Cardiac septum (tissue), 1 donor: ENCODE measurements at regions not wholly inside any gene's neighbourhood (a gene's known extent, or its start where the extent isn't known, plus 50 kb on each side); places are given as distances from the start of the nearest gene placed in this dataset.

Experiments
- DNase-seq: peaks from one replicate; pipeline ENCODE4 v3.0.0-alpha.2; 2020; ENCODE audit warnings: low spot score
- intact Hi-C: fragments of 100-400 bp; cut with DNase I; formaldehyde crosslinking; loops from one replicate; pipeline ENCODE4 v1.14.0; 2022
- donor health status: DM: no; HTN: no; CAD: no.

- intact Hi-C loops = no loop called here
- DNase-seq = no peak
Observed at GRCh38 chr1:4961935-4962645, 307.7 kb downstream of the AJAP1 start.

DNA sequence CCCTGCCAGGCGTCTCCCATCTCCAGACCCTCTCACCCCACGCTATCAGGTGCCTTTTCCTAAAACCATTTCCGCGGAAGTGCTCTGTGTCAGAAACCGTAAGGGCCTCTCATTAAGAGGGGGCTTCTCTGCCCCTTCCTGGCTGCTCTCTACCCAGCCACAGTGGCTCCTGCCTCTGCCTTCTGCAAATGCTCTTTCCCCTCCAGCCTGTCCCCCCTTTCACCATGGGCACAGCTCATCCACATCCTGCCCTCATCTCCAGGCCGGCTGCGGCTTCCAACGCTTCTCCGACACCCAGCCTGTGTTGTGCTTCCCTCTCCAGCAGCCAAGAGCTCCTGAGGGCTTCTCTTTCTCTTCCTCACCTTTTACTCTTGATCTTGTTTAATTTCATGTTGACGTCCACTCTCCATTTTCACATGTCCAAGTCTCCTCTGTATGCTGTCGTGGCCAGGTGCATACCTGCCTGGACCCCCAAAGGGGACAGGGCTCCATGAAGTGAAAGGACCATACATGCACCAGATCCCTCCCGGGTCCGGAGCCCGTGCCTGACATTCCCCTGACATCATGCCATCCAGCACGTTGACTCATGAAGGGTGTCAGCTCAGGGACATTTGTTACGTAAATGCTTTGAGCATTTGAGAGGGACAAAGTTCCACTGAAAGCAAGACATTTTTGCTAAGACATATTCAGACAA lies 306.5 kb downstream of the AJAP1 start:
- intact Hi-C loops = no loop called here
- DNase-seq = no peak

DNA sequence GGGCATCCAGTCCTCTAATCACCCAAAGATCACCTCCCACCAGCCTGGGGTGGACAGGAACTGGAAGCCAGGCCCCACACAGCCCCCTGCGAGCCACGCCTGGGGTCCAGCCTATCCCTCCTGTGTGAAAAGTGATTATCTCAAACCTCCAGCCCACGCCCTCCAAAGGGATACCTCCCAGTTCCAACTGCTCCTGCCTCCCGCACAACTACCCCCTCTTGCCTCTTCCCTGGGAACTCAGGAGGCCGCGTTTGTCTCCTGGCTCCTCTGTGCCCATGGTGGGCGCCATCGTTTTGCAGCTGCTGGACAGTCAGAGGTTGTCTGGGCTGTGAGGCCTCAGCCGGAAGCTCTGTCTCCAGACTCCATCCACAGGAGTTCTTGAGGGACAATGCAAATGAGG lies 305.9 kb downstream of the AJAP1 start:
- intact Hi-C loops = no loop called here
- no peak for DNase-seq

DNA sequence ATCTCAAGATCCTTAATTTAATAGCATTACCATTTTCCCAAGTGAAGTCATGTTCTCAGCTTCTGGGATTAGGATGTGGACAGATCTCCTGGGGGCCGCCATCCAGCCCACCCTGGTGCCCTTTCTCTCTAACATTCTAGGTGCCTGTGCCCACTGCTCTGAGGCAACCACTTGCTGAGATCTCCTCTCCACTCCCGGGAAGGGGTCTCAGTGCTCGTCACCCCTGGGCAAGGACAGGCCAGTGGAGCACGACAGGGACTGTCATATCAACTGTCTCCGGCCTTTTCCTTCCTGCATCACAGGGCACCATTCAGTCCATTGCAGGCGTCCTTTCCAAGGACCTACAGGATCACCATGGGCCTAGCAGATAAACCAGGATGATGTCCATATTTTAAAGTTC lies 304.8 kb downstream of the AJAP1 start:
- no peak for DNase-seq
- intact Hi-C loops = no loop called here

GRCh38 chr1:4957027-4957426 lies 302.6 kb downstream of the AJAP1 start:
- intact Hi-C loops = no loop called here
- DNase-seq = no peak

DNA sequence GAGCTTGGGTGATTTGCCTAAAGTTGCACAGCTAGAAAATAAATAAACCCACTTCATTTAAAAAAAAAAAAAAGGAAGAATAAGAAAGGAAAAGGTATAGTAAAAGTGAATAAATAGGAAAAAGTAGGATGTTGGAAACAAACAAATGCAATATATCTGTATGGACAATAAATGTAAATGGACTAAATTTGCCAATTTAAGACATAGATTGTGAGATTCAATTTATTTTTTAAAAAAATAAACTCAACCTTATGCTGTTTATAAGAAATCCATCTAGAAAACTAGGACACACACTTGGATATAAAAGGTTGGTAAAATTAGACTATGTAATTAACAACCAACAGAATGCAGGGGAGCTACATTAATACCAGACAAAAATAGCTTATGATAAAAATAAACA lies 300.0 kb downstream of the AJAP1 start:
- DNase-seq = no peak
- intact Hi-C loops = no loop called here

DNA sequence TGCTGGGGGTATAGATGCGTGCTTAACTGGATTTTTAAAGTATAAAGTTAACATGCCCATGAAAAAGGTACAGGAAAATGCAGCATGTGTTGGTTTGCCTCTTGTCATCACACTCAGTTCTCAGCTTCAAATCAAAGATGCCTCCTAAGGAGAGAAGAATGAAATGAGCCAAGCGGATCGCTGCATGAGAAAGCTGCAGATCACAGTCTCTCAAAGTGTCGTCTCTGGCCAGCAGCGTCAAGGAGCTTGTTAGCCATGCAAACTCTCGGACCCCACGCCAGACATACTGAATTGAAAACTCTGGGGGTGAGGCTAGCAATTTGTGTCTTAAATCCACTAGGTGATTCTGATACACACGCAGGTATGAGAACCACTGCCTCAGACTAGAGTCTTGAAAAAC lies 297.2 kb downstream of the AJAP1 start:
- no peak for DNase-seq
- intact Hi-C loops = no loop called here

DNA sequence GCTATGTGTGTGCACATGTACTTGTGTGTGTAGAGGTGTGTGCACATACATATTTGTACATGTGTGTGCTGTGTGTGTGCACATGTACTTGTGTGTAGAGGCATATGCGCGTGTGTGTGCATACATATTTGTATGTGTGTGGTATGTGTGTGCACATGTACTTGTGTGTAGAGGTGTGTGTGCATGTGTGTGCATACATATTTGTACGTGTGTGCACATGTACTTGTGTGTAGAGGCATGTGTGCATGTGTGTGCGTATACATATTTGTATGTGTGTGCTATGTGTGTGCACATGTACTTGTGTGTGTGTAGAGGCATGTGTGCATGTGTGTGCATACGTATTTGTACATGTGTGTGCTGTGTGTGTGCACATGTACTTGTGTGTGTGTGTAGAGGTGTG lies 291.9 kb downstream of the AJAP1 start:
- intact Hi-C loops = no loop called here
- DNase-seq = no peak

- intact Hi-C loops = no loop called here
- no peak for DNase-seq
Observed at GRCh38 chr1:4944911-4945310, 290.5 kb downstream of the AJAP1 start.

GRCh38 chr1:4944072-4944471 lies 289.7 kb downstream of the AJAP1 start:
- intact Hi-C loops = no loop called here
- no peak for DNase-seq

DNA sequence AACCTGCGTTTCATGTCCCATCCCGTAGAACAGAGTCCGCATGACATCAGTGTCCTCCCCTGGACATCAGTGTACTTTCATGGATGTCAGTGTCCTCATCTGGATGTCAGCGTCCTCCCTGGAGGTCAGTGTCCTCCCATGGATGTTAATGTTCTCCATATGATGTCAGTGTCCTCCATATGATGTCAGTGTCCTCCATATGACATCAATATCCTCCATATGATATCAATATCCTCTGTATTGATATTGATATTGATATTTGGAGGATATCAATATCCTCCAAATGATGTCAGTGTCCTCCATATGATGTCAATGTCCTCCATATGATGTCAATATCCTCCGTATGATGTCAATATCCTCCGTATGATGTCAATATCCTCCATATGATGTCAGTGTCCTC lies 284.9 kb downstream of the AJAP1 start:
- intact Hi-C loops = no loop called here
- DNase-seq = no peak

DNA sequence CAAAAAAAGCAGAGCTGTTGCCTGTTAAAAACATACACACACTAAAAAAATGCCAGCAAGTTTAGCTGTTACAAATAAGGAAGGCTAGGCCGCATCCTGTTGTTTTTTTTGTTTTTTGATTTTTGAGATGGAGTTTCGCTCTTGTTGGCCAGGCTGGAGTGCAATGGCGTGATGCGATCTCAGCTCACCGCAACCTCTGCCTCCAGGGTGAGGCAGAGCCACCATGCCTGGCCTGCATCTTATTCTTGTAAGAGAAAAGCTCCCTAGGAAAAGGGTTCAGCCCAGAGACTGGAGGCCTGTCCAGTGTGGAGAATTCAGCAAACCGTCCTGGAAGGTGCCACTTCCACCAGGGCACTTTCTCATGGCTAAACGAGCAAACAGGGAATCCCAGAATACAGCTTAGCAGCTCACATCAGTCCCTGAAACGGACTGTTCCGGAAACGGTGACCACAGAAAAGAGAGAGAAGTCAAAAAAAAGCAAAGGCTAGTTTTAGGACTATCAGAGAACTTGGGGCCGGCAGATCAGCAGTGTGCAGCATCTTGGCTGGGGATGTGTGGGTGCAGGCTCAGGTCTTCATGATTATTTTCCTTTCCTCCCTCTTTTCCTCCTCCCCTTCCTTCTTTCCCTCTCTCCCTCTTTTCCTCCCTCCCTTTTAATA lies 283.6 kb downstream of the AJAP1 start:
- no peak for DNase-seq
- intact Hi-C loops = no loop called here

DNA sequence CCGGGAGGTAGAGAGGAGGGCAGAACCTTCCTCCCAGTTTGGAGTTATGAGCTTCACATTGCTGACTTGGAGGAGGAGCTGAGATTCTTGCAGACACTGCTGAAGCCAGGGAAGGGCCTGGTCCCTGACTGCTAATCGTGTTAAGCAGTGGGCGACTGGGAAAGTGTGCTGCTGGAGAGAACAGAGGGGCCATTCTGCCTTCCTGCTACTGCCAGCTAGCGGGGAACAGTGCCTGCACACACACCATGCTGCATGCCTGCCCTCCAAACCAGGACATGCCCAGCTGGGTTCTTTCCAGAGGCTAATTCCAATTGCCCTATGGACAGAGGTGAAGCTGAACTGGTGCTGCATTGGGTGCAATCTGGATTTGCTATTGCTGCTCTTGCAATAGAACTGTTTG lies 281.4 kb downstream of the AJAP1 start:
- intact Hi-C loops = no loop called here

DNA sequence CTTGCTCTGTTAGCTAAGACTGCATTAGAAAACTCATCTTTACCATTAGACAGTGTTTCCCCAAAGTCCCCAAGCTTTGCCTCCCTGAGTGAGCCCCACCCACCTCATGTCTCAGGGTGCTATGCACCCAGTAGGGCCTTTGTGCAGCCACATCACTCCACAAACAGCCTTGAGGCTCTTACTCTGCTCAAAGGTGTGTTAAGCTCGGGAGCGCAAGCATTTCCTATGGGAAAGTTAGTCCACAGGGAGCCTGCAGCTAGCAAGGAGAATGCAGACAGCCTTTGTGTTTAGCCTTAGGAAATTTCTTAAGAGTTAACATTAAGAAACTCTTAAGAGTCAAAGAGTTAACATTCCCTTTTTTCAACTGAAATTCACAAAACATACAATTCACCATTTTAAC lies 278.8 kb downstream of the AJAP1 start:
- intact Hi-C loops = no loop called here
- no peak for DNase-seq

More for the DNA sequence above, 281.4 kb downstream of the AJAP1 start:
- no peak for DNase-seq

DNA sequence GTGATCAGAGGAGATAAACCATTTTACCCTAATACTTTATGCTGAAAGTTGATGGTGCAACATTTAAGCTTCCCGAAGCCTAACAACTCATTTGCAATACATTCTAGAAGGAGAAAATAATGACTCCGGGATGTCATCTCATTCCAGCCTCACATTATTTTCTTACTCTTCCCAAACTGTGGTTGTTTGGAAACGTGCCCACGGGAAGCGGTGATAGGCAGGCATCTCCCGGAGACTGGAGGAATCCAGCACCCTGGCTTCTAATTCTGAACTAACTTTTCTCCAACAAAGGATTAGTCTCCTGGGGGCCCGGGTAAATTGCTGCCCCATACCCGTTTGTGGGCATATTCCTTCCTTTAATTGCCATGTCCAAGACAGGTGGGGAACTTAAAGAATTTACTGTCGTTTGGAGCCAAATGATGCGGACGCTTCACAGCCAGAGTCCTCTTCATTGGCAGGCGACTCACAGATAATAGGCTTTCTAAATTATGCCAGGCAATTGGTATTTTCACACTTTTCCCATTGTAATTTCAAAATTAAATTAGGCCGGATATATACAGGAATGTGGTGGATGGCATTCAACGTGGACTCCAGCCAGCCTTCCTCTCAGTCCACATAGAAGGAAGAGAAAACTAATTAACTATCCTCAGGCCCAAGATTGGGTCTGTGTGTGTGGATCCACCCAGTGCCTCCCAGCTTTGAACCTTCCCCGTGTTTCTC lies 278.1 kb downstream of the AJAP1 start:
- no peak for DNase-seq
- intact Hi-C loops = no loop called here

GRCh38 chr1:4931486-4931885 lies 277.1 kb downstream of the AJAP1 start:
- intact Hi-C loops = no loop called here
- DNase-seq = no peak

GRCh38 chr1:4928186-4928585 lies 273.8 kb downstream of the AJAP1 start:
- no peak for DNase-seq
- intact Hi-C loops = no loop called here

DNA sequence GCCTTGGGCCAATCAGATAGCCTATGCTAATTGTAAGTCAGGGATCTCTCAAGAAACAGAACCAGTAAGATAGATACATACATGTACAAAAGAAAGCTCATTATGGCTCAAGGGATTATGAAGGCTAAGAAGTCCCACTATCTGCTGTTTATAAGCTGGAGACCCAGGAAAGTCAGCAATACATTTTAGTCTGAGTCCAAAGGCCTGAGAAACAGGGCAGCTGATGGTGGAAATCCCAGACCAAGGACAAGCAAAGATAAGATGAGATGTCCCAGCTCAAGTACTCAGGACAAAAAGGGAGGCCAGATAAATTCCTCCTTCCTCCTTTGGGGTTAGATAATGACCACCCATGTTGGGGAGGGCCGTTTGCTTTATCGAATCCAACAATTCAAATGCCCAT lies 269.9 kb downstream of the AJAP1 start:
- DNase-seq = no peak
- intact Hi-C loops = no loop called here

GRCh38 chr1:4916610-4917009 lies 262.2 kb downstream of the AJAP1 start:
- DNase-seq = no peak
- intact Hi-C loops = no loop called here

DNA sequence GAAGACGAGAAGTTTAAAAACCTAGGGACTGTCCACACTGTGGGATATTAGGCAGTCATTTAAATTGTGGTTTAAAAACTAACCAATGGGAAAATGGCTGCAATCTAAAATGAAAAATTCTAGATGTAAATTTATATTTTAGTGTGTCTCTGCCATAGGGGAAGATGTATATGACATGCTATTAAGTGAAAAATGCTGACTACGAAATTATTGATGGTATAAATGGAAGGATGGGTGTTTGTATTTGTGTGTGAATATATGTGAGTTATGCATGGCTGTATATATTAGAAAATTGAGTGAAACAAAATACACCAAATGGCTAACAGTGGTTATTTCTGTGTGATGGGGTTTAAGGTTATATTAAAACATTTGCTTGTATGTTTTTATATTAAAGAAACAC lies 260.7 kb downstream of the AJAP1 start:
- no peak for DNase-seq
- intact Hi-C loops = no loop called here
